HG03460 (cell line): ENCODE measurements at regions not wholly inside any gene's neighbourhood (a gene's known extent, or its start where the extent isn't known, plus 50 kb on each side); places are given as distances from the start of the nearest gene placed in this dataset.

Source experiments
- ATAC-seq: cut with Tn5 transposase; IDR thresholded peaks from one replicate; pipeline ENCODE4 v1.9.1; 2021; ENCODE audit not compliant: unreplicated experiment

GRCh38 chr3:103712320-103713008 is 1277.6 kb downstream of the ZPLD1 start:
- ATAC-seq = no peak

GRCh38 chr3:103729547-103729946 is 1294.7 kb downstream of the ZPLD1 start:
- ATAC-seq = no peak

- no peak for ATAC-seq
Measured at GRCh38 chr3:103730744-103731143, 1295.9 kb downstream of the ZPLD1 start.

GRCh38 chr3:103752986-103753385 is 1318.2 kb downstream of the ZPLD1 start:
- no peak for ATAC-seq

GRCh38 chr3:103767635-103768034 is 1332.8 kb downstream of the ZPLD1 start:
- ATAC-seq = no peak

GRCh38 chr3:103785017-103785416 is 1350.2 kb downstream of the ZPLD1 start:
- no peak for ATAC-seq

- no peak for ATAC-seq
Measured at GRCh38 chr3:103785537-103785936, 1350.7 kb downstream of the ZPLD1 start.

- ATAC-seq = no peak
Measured at GRCh38 chr3:103786296-103786695, 1351.5 kb downstream of the ZPLD1 start.

- ATAC-seq = no peak
Measured at GRCh38 chr3:103787164-103787871, 1352.5 kb downstream of the ZPLD1 start.

GRCh38 chr3:103787879-103788278 is 1353.1 kb downstream of the ZPLD1 start:
- ATAC-seq = no peak

GRCh38 chr3:103791786-103792515 is 1357.1 kb downstream of the ZPLD1 start:
- ATAC-seq = no peak

GRCh38 chr3:103794656-103795055 is 1359.8 kb downstream of the ZPLD1 start:
- no peak for ATAC-seq

- no peak for ATAC-seq
Measured at GRCh38 chr3:103796068-103796467, 1361.3 kb downstream of the ZPLD1 start.

- ATAC-seq = no peak
Measured at GRCh38 chr3:103803787-103804186, 1369.0 kb downstream of the ZPLD1 start.

- no peak for ATAC-seq
Measured at GRCh38 chr3:103810167-103810566, 1375.4 kb downstream of the ZPLD1 start.

GRCh38 chr3:103813955-103814354 is 1379.1 kb downstream of the ZPLD1 start:
- no peak for ATAC-seq

GRCh38 chr3:103818398-103818797 is 1383.6 kb downstream of the ZPLD1 start:
- ATAC-seq = no peak

GRCh38 chr3:103818800-103819199 is 1384.0 kb downstream of the ZPLD1 start:
- no peak for ATAC-seq

- no peak for ATAC-seq
Measured at GRCh38 chr3:103825586-103825985, 1390.8 kb downstream of the ZPLD1 start.

GRCh38 chr3:103829723-103830326 is 1395.0 kb downstream of the ZPLD1 start:
- ATAC-seq = no peak
